OCI-LY7 (cell line): ENCODE measurements at regions not wholly inside any gene's neighbourhood (a gene's known extent, or its start where the extent isn't known, plus 50 kb on each side); places are given as distances from the start of the nearest gene placed in this dataset.

ENCODE experiments used
- BruUV-seq: library from RNA; stranded (reverse); fragments of 400-500 nt; replicated peaks from 2 replicates; lab custom pipeline; 2021; lab: Mats Ljungman, UMichigan
- CTCF ChIA-PET: fragments of 300-600 bp; sonication (Branson Sonifier 250); formaldehyde crosslinking; loops from one replicate; lab custom pipeline; 2022; ENCODE audit warnings: antibody characterized with exemption; ENCODE audit not compliant: unreplicated experiment; lab: Charles Lee
- POLR2A ChIA-PET: fragments of 300-600 bp; sonication (Branson Sonifier 250); formaldehyde crosslinking; loops from one replicate; lab custom pipeline; 2022; ENCODE audit warnings: antibody characterized with exemption; lab: Charles Lee
- DNase-seq: peaks from one replicate; pipeline ENCODE4 v3.0.0-alpha.2; 2015; ENCODE audit warnings: low spot score
- H2AFZ ChIP-seq: fragments of 200-600 bp; sonication (generic), shearing (Covaris generic); 2 replicates; pipeline ENCODE4 v1.6.1; 2014; ENCODE audit warnings: mild to moderate bottlenecking, antibody characterized with exemption, low read length, moderate library complexity
- H3K27ac ChIP-seq: fragments of 200-600 bp; sonication (generic); 2 replicates; pipeline ENCODE4 v1.5.1; 2014; ENCODE audit warnings: mixed run types, low read depth, mild to moderate bottlenecking, moderate library complexity, low read length, inconsistent platforms; ENCODE audit not compliant: poor library complexity, severe bottlenecking
- H3K36me3 ChIP-seq: fragments of 200-600 bp; sonication (generic); 2 replicates; pipeline ENCODE4 v1.6.1; 2014; ENCODE audit warnings: mild to moderate bottlenecking, antibody characterized with exemption, low read length, moderate library complexity, mixed read lengths; ENCODE audit not compliant: insufficient read depth
- H3K4me1 ChIP-seq: fragments of 200-600 bp; sonication (generic); 2 replicates; pipeline ENCODE4 v1.5.1; 2014; ENCODE audit warnings: mild to moderate bottlenecking, low read length; ENCODE audit not compliant: insufficient read depth, poor library complexity, severe bottlenecking
- H3K4me2 ChIP-seq: fragments of 200-600 bp; sonication (generic); 2 replicates; pipeline ENCODE4 v1.6.1; 2014; ENCODE audit warnings: mild to moderate bottlenecking, low read length
- H3K4me3 ChIP-seq: fragments of 200-600 bp; sonication (generic); 2 replicates; pipeline ENCODE4 v1.5.1; 2014; ENCODE audit warnings: mild to moderate bottlenecking, low read depth, low read length; ENCODE audit not compliant: poor library complexity, severe bottlenecking
- H3K79me2 ChIP-seq: fragments of 200-600 bp; sonication (generic); 2 replicates; pipeline ENCODE4 v1.6.1; 2016; ENCODE audit warnings: low read depth, mild to moderate bottlenecking, low read length, moderate library complexity, mixed read lengths; ENCODE audit not compliant: insufficient read depth
- H3K9me2 ChIP-seq: fragments of 200-600 bp; sonication (generic); 2 replicates; pipeline ENCODE4 v1.6.1; 2016; ENCODE audit warnings: mild to moderate bottlenecking, low read length, mixed read lengths; ENCODE audit not compliant: insufficient read depth
- H3K9me3 ChIP-seq: fragments of 200-600 bp; sonication (generic); 2 replicates; pipeline ENCODE4 v1.6.1; 2014; ENCODE audit warnings: mild to moderate bottlenecking, mixed run types, low read length, mixed read lengths
- H4K20me1 ChIP-seq: fragments of 200-600 bp; sonication (generic); 2 replicates; pipeline ENCODE4 v1.6.1; 2014; ENCODE audit warnings: mild to moderate bottlenecking, antibody characterized with exemption, low read length, moderate library complexity, mixed read lengths; ENCODE audit not compliant: insufficient read depth
- EZH2phosphoT487 ChIP-seq: fragments of 200-600 bp; sonication (generic); IDR thresholded peaks from 2 replicates; pipeline ENCODE4 v1.6.1; 2018; ENCODE audit warnings: low read depth, borderline replicate concordance, mild to moderate bottlenecking, mixed run types, antibody characterized with exemption, low read length, moderate library complexity, mixed read lengths
- intact Hi-C: fragments of 100-400 bp; cut with micrococcal nuclease; formaldehyde crosslinking; loops from one replicate; pipeline ENCODE4 v1.10.0; 2022; ENCODE audit not compliant: unreplicated experiment
- TF ChIP-seq, protein P1 (sequence below): fragments of 200-600 bp; sonication (generic); conservative IDR thresholded peaks from 2 replicates; pipeline ENCODE4 v1.5.1; 2014; ENCODE audit warnings: mild to moderate bottlenecking, antibody characterized with exemption, low read length, moderate library complexity, mixed read lengths

DNA sequence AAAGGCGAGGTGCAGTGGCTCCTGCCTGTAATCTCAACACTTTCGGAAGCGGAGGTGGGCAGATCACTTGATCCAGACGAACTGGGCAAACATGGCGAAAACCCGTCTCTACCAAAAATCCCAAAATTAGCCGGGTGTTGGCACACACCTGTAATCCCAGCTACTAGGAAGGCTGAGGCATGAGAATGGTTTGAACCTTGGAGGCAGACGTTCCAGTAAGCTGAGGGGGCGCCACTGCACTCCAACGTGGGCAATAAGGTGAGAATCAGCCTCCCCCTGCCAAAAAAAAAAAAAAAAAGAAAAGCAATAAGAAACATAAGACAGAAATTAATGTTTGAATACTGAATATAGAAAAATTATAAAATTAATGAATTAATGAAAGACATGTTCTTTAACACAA lies 928.7 kb downstream of the LRFN5 start:
- intact Hi-C loops: no loop called here
- no peak overlapping the region for H2AFZ ChIP-seq
- no peaks in the 10 kb centered on the region for H3K4me1 ChIP-seq
- no peaks in the 10 kb centered on the region for H4K20me1 ChIP-seq
- H3K4me2 ChIP-seq: no peak overlapping the region
- H3K27ac ChIP-seq: no peak overlapping the region
- TF ChIP-seq, protein P1, sequence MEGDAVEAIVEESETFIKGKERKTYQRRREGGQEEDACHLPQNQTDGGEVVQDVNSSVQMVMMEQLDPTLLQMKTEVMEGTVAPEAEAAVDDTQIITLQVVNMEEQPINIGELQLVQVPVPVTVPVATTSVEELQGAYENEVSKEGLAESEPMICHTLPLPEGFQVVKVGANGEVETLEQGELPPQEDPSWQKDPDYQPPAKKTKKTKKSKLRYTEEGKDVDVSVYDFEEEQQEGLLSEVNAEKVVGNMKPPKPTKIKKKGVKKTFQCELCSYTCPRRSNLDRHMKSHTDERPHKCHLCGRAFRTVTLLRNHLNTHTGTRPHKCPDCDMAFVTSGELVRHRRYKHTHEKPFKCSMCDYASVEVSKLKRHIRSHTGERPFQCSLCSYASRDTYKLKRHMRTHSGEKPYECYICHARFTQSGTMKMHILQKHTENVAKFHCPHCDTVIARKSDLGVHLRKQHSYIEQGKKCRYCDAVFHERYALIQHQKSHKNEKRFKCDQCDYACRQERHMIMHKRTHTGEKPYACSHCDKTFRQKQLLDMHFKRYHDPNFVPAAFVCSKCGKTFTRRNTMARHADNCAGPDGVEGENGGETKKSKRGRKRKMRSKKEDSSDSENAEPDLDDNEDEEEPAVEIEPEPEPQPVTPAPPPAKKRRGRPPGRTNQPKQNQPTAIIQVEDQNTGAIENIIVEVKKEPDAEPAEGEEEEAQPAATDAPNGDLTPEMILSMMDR: no peak
- TF ChIP-seq EZH2phosphoT487: no peak
- no peak overlapping the region for H3K4me3 ChIP-seq
- no peak for DNase-seq
- ChIA-PET CTCF (no interaction called here), POLR2A (no interaction called here)
- BruUV-seq: no TSS peak
- no peaks in the 10 kb centered on the region for H3K9me2 ChIP-seq
- H3K36me3 ChIP-seq: no peaks in the 10 kb centered on the region
- H3K9me3 ChIP-seq: no peaks in the 10 kb centered on the region
- no peaks in the 10 kb centered on the region for H3K79me2 ChIP-seq

DNA sequence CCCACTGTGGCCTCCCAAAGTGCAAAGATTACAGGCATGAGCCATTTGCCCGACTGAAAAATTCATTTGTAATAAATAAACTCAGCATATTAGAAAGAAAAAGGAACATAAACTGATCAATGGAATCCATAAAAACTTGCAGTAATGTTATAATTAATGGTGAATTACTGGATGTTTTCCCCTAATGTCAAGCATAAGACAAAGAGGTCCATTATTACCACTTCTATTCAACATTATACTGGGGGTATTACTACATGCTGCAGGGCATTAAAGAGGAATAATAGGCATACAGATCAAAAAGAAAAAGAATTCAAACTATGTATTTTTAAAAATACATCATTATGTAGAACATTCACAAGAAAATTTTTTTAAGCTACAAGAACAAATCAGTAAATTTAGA lies 926.8 kb downstream of the LRFN5 start:
- Histone ChIP-seq H3K4me1 (no peaks in the 10 kb centered on the region), H3K4me2 (no peak overlapping the region), H3K79me2 (no peaks in the 10 kb centered on the region), H2AFZ (no peak overlapping the region), H3K4me3 (no peak overlapping the region), H3K9me2 (no peaks in the 10 kb centered on the region), H3K27ac (no peak overlapping the region), H3K36me3 (no peaks in the 10 kb centered on the region), H4K20me1 (no peaks in the 10 kb centered on the region), H3K9me3 (no peaks in the 10 kb centered on the region)
- no peak for DNase-seq
- POLR2A ChIA-PET: interaction anchor here (0.6 kb wide), 2 partner anchors 66 to 75 kb away, joined by 3 to 4 read pairs; no protein-coding TSS in a partner anchor
- no TSS peak for BruUV-seq
- intact Hi-C loops: no loop called here
- CTCF ChIA-PET: no interaction called here
- TF ChIP-seq EZH2phosphoT487: no peak
- TF ChIP-seq, protein P1: no peak

DNA sequence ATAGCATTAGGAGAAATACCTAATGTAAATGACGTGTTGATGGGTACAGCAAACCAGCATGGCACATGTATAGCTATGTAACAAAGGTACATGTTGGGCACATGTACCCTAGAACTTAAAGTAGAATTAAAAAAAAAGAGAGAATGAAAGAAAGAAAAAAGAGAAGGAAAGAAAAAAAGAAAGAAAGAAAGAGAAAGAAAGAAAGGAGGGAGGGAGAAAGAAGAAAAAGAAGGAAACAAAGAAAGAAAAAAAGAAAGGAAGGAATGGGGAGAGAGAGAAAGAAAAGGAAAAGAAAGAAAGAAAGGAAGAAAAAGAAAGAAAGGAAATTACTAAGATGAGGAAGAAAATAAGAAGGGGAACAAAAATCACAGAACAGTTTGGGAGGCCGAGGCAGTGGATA lies 925.5 kb downstream of the LRFN5 start:
- BruUV-seq: no TSS peak
- no peak for TF ChIP-seq EZH2phosphoT487
- TF ChIP-seq, protein P1: no peak
- Histone ChIP-seq H3K4me1 (no peaks in the 10 kb centered on the region), H3K4me2 (no peak overlapping the region), H3K9me3 (no peaks in the 10 kb centered on the region), H3K4me3 (no peak overlapping the region), H4K20me1 (no peaks in the 10 kb centered on the region), H3K27ac (no peak overlapping the region), H2AFZ (no peak overlapping the region), H3K9me2 (no peaks in the 10 kb centered on the region), H3K36me3 (no peaks in the 10 kb centered on the region), H3K79me2 (no peaks in the 10 kb centered on the region)
- POLR2A ChIA-PET: interaction anchor here (0.9 kb wide), 1 partner anchor 13 kb away, joined by 6 read pairs; no protein-coding TSS in a partner anchor
- intact Hi-C loops: no loop called here
- DNase-seq: no peak
- CTCF ChIA-PET: no interaction called here
